IMR-90 (cell line): ENCODE measurements at regions not wholly inside any gene's neighbourhood (a gene's known extent, or its start where the extent isn't known, plus 50 kb on each side); places are given as distances from the start of the nearest gene placed in this dataset.
"Not testable (repeated sequence)": the region's sequence is repeated elsewhere in the genome, so short reads cannot be mapped to it uniquely, and the experiment has no call there.

ENCODE experiments used
- ATAC-seq: fragments of 200-7000 bp; cut with Tn5 transposase; 2 replicates; pipeline ENCODE4 v1.9.1; 2020; ENCODE audit warnings: low read depth, mild to moderate bottlenecking, moderate library complexity
- BruUV-seq: library from RNA; stranded (reverse); fragments of 400-500 nt; replicated peaks from 2 replicates; lab custom pipeline; 2021; lab: Mats Ljungman, UMichigan
- CTCF ChIA-PET: fragments of 300-600 bp; formaldehyde crosslinking; extraction: SDS; loops from one replicate; lab custom pipeline; 2021; ENCODE audit warnings: antibody characterized with exemption; lab: Yijun Ruan, JAX
- POLR2A ChIA-PET: fragments of 300-600 bp; sonication (Branson Sonifier 250); formaldehyde crosslinking; loops from one replicate; lab custom pipeline; 2022; ENCODE audit warnings: antibody characterized with exemption; ENCODE audit not compliant: unreplicated experiment; lab: Charles Lee
- DNase-seq: peaks from one replicate; pipeline ENCODE4 v3.0.0; 2013
- H2AFZ ChIP-seq: replicated peaks from 2 replicates; pipeline ENCODE3; 2013; ENCODE audit warnings: low read length, mild to moderate bottlenecking; ENCODE audit not compliant: poor library complexity
- H2AK5ac ChIP-seq: 2 replicates; pipeline ENCODE4 v1.6.1; 2013; ENCODE audit warnings: low read depth, low read length, inconsistent platforms
- H2AK9ac ChIP-seq: replicated peaks from 2 replicates; pipeline ENCODE3; 2013; ENCODE audit warnings: mild to moderate bottlenecking, low read depth, low read length, moderate library complexity; ENCODE audit not compliant: poor library complexity
- H2BK120ac ChIP-seq: 2 replicates; pipeline ENCODE4 v1.6.1; 2013; ENCODE audit warnings: low read depth, low read length, inconsistent platforms
- H2BK15ac ChIP-seq: 3 replicates; pipeline ENCODE4 v1.6.1; 2013; ENCODE audit warnings: low read depth, low read length, inconsistent platforms
- H2BK20ac ChIP-seq: 2 replicates; pipeline ENCODE4 v1.6.1; 2013; ENCODE audit warnings: low read depth, mild to moderate bottlenecking, inconsistent platforms, low read length, moderate library complexity
- H2BK5ac ChIP-seq: 2 replicates; pipeline ENCODE4 v1.6.1; 2013; ENCODE audit warnings: mild to moderate bottlenecking, low read depth, low read length, inconsistent platforms; ENCODE audit not compliant: poor library complexity, severe bottlenecking
- H3K14ac ChIP-seq: replicated peaks from 2 replicates; pipeline ENCODE4 v1.6.1; 2013; ENCODE audit warnings: low read depth, low read length, inconsistent platforms
- H3K18ac ChIP-seq: 2 replicates; pipeline ENCODE4 v1.6.1; 2013; ENCODE audit warnings: low read depth, low read length, control low read depth
- H3K23ac ChIP-seq: 2 replicates; pipeline ENCODE4 v1.6.1; 2013; ENCODE audit warnings: low read depth, low read length, inconsistent platforms
- H3K27ac ChIP-seq: 2 replicates; pipeline ENCODE4 v1.5.1; 2013; ENCODE audit warnings: mild to moderate bottlenecking, control low read depth, low read length; ENCODE audit not compliant: insufficient read depth
- H3K27me3 ChIP-seq: 2 replicates; pipeline ENCODE4 v1.6.1; 2013; ENCODE audit warnings: low read length; ENCODE audit not compliant: control insufficient read depth, insufficient read depth
- H3K36me3 ChIP-seq: 2 replicates; pipeline ENCODE4 v1.6.1; 2013; ENCODE audit warnings: low read length, mixed read lengths; ENCODE audit not compliant: control insufficient read depth, insufficient read depth
- H3K4ac ChIP-seq: 2 replicates; pipeline ENCODE4 v1.6.1; 2013; ENCODE audit warnings: low read depth, low read length, inconsistent platforms
- H3K4me1 ChIP-seq: 2 replicates; pipeline ENCODE4 v1.6.1; 2013; ENCODE audit warnings: low read length, mixed read lengths; ENCODE audit not compliant: control insufficient read depth, insufficient read depth
- H3K4me2 ChIP-seq: 2 replicates; pipeline ENCODE4 v1.6.1; 2013; ENCODE audit warnings: low read depth, mild to moderate bottlenecking, control low read depth, low read length, moderate library complexity
- H3K4me3 ChIP-seq: 2 replicates; pipeline ENCODE4 v1.5.1; 2013; ENCODE audit warnings: low read depth, mild to moderate bottlenecking, control low read depth, low read length, moderate library complexity; ENCODE audit not compliant: insufficient read depth
- H3K56ac ChIP-seq: 2 replicates; pipeline ENCODE4 v1.6.1; 2013; ENCODE audit warnings: low read length, inconsistent platforms; ENCODE audit not compliant: insufficient read depth; ENCODE audit errors: extremely low read depth
- H3K79me1 ChIP-seq, 2 experiments: 2 replicates each; pipeline ENCODE4 v1.6.1; 2013; ENCODE audit warnings: low read length in 2 of 2, inconsistent platforms in 1 of 2, low read depth in 1 of 2
- H3K9ac ChIP-seq: 2 replicates; pipeline ENCODE4 v1.6.1; 2013; ENCODE audit warnings: low read depth, low read length, control low read depth
- H3K9me1 ChIP-seq: 2 replicates; pipeline ENCODE4 v1.6.1; 2013; ENCODE audit warnings: low read length, inconsistent platforms; ENCODE audit not compliant: insufficient read depth
- H3K9me3 ChIP-seq: 2 replicates; pipeline ENCODE4 v1.6.1; 2013; ENCODE audit warnings: low read length; ENCODE audit not compliant: control insufficient read depth, insufficient read depth
- H4K20me1 ChIP-seq: 2 replicates; pipeline ENCODE4 v1.6.1; 2013; ENCODE audit warnings: low read length, inconsistent platforms; ENCODE audit not compliant: insufficient read depth
- H4K5ac ChIP-seq: 2 replicates; pipeline ENCODE4 v1.6.1; 2013; ENCODE audit warnings: mild to moderate bottlenecking, low read depth, low read length, control low read depth
- H4K8ac ChIP-seq, 2 experiments: 2 replicates each; pipeline ENCODE4 v1.6.1; 2013; ENCODE audit warnings: low read depth in 2 of 2, low read length in 2 of 2, control low read depth in 1 of 2, inconsistent platforms in 1 of 2
- H4K91ac ChIP-seq: 2 replicates; pipeline ENCODE4 v1.6.1; 2013; ENCODE audit warnings: low read depth, low read length, inconsistent platforms; ENCODE audit not compliant: insufficient read depth
- WGBS, 2 experiments: methylation state at CpG; one replicate each; pipeline versions ENCODE4 v1.1.5 to v1.1.7; 2013; ENCODE audit warnings: missing lambda C conversion rate in 2 of 2; ENCODE audit not compliant: insufficient read length in 1 of 2; ENCODE audit errors: extremely low coverage in 2 of 2; 5-methylcytosine and 5-hydroxymethylcytosine counted together
- dilution Hi-C: fragments of 300-500 bp; cut with HindIII; formaldehyde crosslinking; loops from one replicate; pipeline ENCODE4 v1.14.3; 2018; ENCODE audit warnings: low sequenced_read_pairs; ENCODE audit not compliant: unreplicated experiment
- in situ Hi-C: fragments of 300-500 bp; cut with MboI; formaldehyde crosslinking; loops from 3 replicates; pipeline ENCODE4 v1.14.3; 2019; ENCODE audit warnings: low sequenced_read_pairs, inconsistent platforms, mixed read lengths
- intact Hi-C: fragments of 100-400 bp; cut with micrococcal nuclease; formaldehyde crosslinking; loops from 2 replicates; pipeline ENCODE4 v1.10.0; 2022

GRCh38 chr1:145188869-145189542, 53.0 kb downstream of the PPIAL4D start:
- H3K79me1 ChIP-seq, H3K9me3 ChIP-seq, ATAC-seq, H3K4me2 ChIP-seq, CTCF ChIA-PET, H3K23ac ChIP-seq, H2BK15ac ChIP-seq, DNase-seq, H4K5ac ChIP-seq, H3K9ac ChIP-seq, H3K27me3 ChIP-seq, BruUV-seq, intact Hi-C loops, POLR2A ChIA-PET, H3K14ac ChIP-seq, H2BK20ac ChIP-seq, H3K4me1 ChIP-seq, H3K4me3 ChIP-seq, H2AK9ac ChIP-seq, H3K36me3 ChIP-seq, H4K20me1 ChIP-seq, H2AFZ ChIP-seq, H3K4ac ChIP-seq, H2BK120ac ChIP-seq, in situ Hi-C loops, H3K56ac ChIP-seq, dilution Hi-C loops, H2BK5ac ChIP-seq, H3K9me1 ChIP-seq, H2AK5ac ChIP-seq, H4K8ac ChIP-seq, H4K91ac ChIP-seq, H3K18ac ChIP-seq, H3K27ac ChIP-seq: not testable (repeated sequence)
- WGBS, 2 experiments: no CpG with 5 or more reads among the region's 8 CpGs

GRCh38 chr1:145182606-145183413, 59.2 kb downstream of the PPIAL4D start:
- H4K8ac ChIP-seq, H3K9ac ChIP-seq, H4K91ac ChIP-seq, H3K18ac ChIP-seq, H2BK15ac ChIP-seq, H3K4ac ChIP-seq, DNase-seq, H3K4me3 ChIP-seq, H3K27ac ChIP-seq, H2BK20ac ChIP-seq, H2AK9ac ChIP-seq, H3K27me3 ChIP-seq, H2AFZ ChIP-seq, H2BK120ac ChIP-seq, POLR2A ChIA-PET, H2BK5ac ChIP-seq, H3K4me2 ChIP-seq, H3K4me1 ChIP-seq, in situ Hi-C loops, H3K36me3 ChIP-seq, H3K9me1 ChIP-seq, H4K20me1 ChIP-seq, H3K79me1 ChIP-seq, H3K9me3 ChIP-seq, H3K14ac ChIP-seq, H4K5ac ChIP-seq, H3K56ac ChIP-seq, H2AK5ac ChIP-seq, CTCF ChIA-PET, intact Hi-C loops, BruUV-seq, H3K23ac ChIP-seq, dilution Hi-C loops: not testable (repeated sequence)
- ATAC-seq: peak; percentile 81
- WGBS, 2 experiments: 100% methylated on average over 1 of the region's 5 CpGs; no CpG with 5 or more reads in 1 of the 2 experiments
